Left kidney (tissue), 1 donor: ENCODE measurements at regions not wholly inside any gene's neighbourhood (a gene's known extent, or its start where the extent isn't known, plus 50 kb on each side); places are given as distances from the start of the nearest gene placed in this dataset.
A peak's percentile ranks its signal among the peaks of the same experiment; 100 is the strongest.

Source experiments
- DNase-seq: peaks from one replicate; pipeline ENCODE4 v3.0.0-alpha.2; 2013

GRCh38 chr7:21221130-21221529 is 206.8 kb upstream of the SP4 start:
- DNase-seq = no peak

- DNase-seq = no peak
Observed at GRCh38 chr7:21238400-21239116, 189.3 kb upstream of the SP4 start.

- DNase-seq = no peak
Observed at GRCh38 chr7:21243265-21243664, 184.6 kb upstream of the SP4 start.

GRCh38 chr7:21251151-21251800 is 176.6 kb upstream of the SP4 start:
- DNase-seq = no peak

GRCh38 chr7:21253740-21254687 is 173.9 kb upstream of the SP4 start:
- DNase-seq = peak; percentile 86

GRCh38 chr7:21256310-21256877 is 171.5 kb upstream of the SP4 start:
- DNase-seq = peak; percentile 52

- DNase-seq = no peak
Observed at GRCh38 chr7:21260939-21261338, 166.9 kb upstream of the SP4 start.

- DNase-seq = no peak
Observed at GRCh38 chr7:21261627-21262594, 166.0 kb upstream of the SP4 start.

GRCh38 chr7:21269021-21269420 is 158.9 kb upstream of the SP4 start:
- no peak for DNase-seq

- DNase-seq = no peak
Observed at GRCh38 chr7:21276471-21277035, 151.3 kb upstream of the SP4 start.

- DNase-seq = no peak
Observed at GRCh38 chr7:21278944-21279343, 148.9 kb upstream of the SP4 start.

- no peak for DNase-seq
Observed at GRCh38 chr7:21281193-21281592, 146.7 kb upstream of the SP4 start.

GRCh38 chr7:21293771-21294170 is 134.1 kb upstream of the SP4 start:
- DNase-seq = no peak

- DNase-seq = no peak
Observed at GRCh38 chr7:21299766-21300165, 128.1 kb upstream of the SP4 start.

GRCh38 chr7:21300692-21301091 is 127.2 kb upstream of the SP4 start:
- no peak for DNase-seq

GRCh38 chr7:21304808-21305375 is 123.0 kb upstream of the SP4 start:
- no peak for DNase-seq

GRCh38 chr7:21305455-21306235 is 122.2 kb upstream of the SP4 start:
- no peak for DNase-seq

- no peak for DNase-seq
Observed at GRCh38 chr7:21314954-21315353, 112.9 kb upstream of the SP4 start.
